Upper lobe of right lung (tissue), 1 donor: ENCODE measurements at regions not wholly inside any gene's neighbourhood (a gene's known extent, or its start where the extent isn't known, plus 50 kb on each side); places are given as distances from the start of the nearest gene placed in this dataset.

Experiments used
- ATAC-seq: fragments of 200-7000 bp; cut with Tn5 transposase; one replicate; pipeline ENCODE4 v1.9.1; 2020; ENCODE audit warnings: mild to moderate bottlenecking, moderate library complexity
- DNase-seq: peaks from one replicate; pipeline ENCODE4 v3.0.0-alpha.2; 2020
- H3K27ac ChIP-seq: fragments of 200-600 bp; one replicate; pipeline ENCODE4 v1.8.0; 2022
- H3K27me3 ChIP-seq: fragments of 200-600 bp; one replicate; pipeline ENCODE4 v1.8.0; 2022; ENCODE audit warnings: mild to moderate bottlenecking
- H3K36me3 ChIP-seq: fragments of 200-600 bp; one replicate; pipeline ENCODE4 v1.8.0; 2022
- H3K4me1 ChIP-seq: fragments of 200-600 bp; one replicate; pipeline ENCODE4 v1.8.0; 2022
- H3K4me3 ChIP-seq: fragments of 200-600 bp; one replicate; pipeline ENCODE4 v1.8.0; 2022; ENCODE audit warnings: mild to moderate bottlenecking
- H3K9me3 ChIP-seq: fragments of 200-600 bp; one replicate; pipeline ENCODE4 v1.8.0; 2022
- intact Hi-C: fragments of 100-400 bp; cut with DNase I; formaldehyde crosslinking; loops from one replicate; pipeline ENCODE4 v1.11.0; 2022
- TF ChIP-seq, protein P1 (sequence below): fragments of 200-600 bp; IDR thresholded peaks from one replicate; pipeline ENCODE4 v1.8.0; 2022; ENCODE audit warnings: antibody characterized with exemption
- donor health status: DM: no; HTN: yes; CAD: no; lungs with severe emphysema.

DNA sequence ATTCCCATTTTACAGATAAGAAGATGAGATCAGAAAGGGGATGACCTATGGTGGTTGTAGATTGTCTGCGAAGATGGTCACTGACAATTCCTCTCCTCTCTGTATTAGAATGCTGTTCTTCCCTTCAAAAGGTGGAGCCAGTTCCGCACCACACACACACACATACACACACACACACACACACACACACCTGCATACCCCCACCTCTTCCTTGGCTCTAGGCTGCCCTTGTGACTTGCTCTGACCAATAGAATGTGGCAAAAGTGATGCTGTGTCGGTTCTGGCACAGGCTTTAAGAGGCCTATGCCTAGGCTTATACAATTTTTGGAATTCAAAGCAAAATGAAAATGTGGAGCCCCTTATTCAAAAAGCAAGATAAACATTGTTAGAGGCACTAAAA lies 88.0 kb downstream of the ZFP36L2 start:
- H3K27ac ChIP-seq: no peak overlapping the region
- intact Hi-C loops: loop anchor here (10.0 kb wide), 1 partner anchor 86 kb away; the partner anchor contains the start of gene ZFP36L2
- no peaks in the 10 kb centered on the region for H3K36me3 ChIP-seq

DNA sequence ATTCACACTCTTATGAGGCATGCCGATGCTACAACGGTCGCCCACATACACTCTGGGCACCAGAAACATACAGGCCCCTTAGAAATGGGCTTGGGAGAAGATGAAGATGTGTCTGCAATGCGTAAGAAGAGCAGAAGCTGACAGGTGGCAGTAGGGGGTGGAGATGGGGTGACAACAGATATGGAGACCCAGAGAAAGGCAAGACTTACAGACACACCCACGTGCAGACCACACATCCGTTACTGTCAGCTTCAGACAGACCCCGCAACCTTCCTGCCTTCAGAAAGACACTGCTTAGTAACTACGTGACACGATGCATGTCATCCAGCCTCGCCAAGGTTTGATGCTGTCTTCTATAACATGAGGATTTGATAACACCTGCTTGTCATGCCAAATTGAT lies 89.5 kb downstream of the ZFP36L2 start:
- Histone ChIP-seq H3K27me3 (no peaks in the 10 kb centered on the region), H3K27ac (peak overlapping the region; percentile 72), H3K4me1 (peaks cover 69% of the 10 kb centered on the region), H3K36me3 (no peaks in the 10 kb centered on the region), H3K4me3 (no peak overlapping the region), H3K9me3 (no peaks in the 10 kb centered on the region)
- intact Hi-C loops: loop anchor here (10.0 kb wide), 1 partner anchor 88 kb away; the partner anchor contains the start of gene ZFP36L2
- DNase-seq (no peak), ATAC-seq (peak; percentile 22)
- TF ChIP-seq, protein P1, sequence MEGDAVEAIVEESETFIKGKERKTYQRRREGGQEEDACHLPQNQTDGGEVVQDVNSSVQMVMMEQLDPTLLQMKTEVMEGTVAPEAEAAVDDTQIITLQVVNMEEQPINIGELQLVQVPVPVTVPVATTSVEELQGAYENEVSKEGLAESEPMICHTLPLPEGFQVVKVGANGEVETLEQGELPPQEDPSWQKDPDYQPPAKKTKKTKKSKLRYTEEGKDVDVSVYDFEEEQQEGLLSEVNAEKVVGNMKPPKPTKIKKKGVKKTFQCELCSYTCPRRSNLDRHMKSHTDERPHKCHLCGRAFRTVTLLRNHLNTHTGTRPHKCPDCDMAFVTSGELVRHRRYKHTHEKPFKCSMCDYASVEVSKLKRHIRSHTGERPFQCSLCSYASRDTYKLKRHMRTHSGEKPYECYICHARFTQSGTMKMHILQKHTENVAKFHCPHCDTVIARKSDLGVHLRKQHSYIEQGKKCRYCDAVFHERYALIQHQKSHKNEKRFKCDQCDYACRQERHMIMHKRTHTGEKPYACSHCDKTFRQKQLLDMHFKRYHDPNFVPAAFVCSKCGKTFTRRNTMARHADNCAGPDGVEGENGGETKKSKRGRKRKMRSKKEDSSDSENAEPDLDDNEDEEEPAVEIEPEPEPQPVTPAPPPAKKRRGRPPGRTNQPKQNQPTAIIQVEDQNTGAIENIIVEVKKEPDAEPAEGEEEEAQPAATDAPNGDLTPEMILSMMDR: no peak

More for the DNA sequence above, 88.0 kb downstream of the ZFP36L2 start:
- Histone ChIP-seq H3K4me1 (peaks cover 55% of the 10 kb centered on the region), H3K9me3 (no peaks in the 10 kb centered on the region), H3K4me3 (no peak overlapping the region), H3K27me3 (no peaks in the 10 kb centered on the region)
- DNase-seq: no peak
- TF ChIP-seq, protein P1: no peak
- ATAC-seq: no peak

DNA sequence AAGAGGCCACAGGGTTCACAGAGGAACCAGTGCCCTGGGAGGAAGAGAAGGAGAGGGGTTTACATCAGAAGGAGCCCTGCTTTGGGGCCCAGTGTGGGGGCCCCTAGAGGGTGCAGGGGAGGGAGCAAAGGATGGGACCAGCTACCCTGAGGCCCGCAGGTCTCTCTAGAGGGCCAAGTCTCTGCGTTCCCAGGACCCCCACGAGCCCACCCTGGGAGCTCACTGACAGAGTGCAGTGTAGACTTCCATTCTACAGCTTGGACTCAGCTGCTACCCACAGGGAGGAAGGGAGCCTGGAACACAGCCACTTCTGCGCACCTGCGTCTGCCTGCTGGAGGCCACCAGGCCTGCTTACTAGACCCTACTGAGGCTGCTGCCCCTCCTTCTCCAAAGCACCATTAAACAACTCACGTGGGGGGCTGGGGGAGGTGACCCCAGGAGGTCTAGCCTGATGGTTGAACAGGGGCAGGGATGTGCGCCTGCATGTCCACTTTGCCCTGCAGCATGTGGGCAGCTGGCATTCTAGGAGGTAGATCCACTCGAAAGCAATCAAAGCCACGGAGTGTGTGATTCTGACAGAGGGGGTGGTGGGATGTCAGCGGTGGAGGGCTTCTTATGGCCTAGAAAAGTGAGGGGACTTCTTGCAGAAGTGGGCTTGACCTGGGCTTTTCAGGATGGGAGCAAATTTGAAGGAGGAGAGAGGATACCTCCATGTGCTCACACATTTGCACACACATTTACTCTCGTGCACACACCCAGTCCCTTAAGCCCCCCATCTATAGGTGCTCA lies 90.2 kb downstream of the ZFP36L2 start:
- TF ChIP-seq, protein P1: no peak

DNA sequence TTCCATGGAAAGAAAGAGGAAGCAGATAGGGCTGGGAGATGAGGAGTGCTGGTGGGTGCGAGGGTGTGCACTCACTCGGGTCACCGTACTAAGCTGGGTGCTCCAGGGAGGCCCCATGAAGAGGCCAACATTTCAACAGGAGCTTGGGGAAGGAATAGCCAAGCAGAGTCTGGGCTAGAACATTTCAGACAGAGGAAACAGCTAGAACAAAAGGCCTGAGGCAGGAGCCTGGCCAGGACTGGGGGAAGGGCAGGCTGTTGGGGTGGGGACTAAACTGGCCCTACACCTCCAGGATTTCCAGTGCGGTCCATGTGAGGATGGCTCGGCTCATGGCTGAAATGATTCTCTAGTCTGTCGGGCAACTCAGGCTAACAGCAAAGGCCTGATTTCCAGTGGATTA lies 90.8 kb downstream of the ZFP36L2 start:
- DNase-seq: peak; percentile 54
- peaks cover 76% of the 10 kb centered on the region for H3K4me1 ChIP-seq
- no peak for ATAC-seq
- no peaks in the 10 kb centered on the region for H3K9me3 ChIP-seq
- no peak overlapping the region for H3K4me3 ChIP-seq
- H3K36me3 ChIP-seq: no peaks in the 10 kb centered on the region
- TF ChIP-seq, protein P1: no peak
- H3K27ac ChIP-seq: peak overlapping the region; percentile 78
- H3K27me3 ChIP-seq: no peaks in the 10 kb centered on the region
- intact Hi-C loops: loop anchor here (10.0 kb wide), 1 partner anchor 89 kb away; the partner anchor contains the start of gene ZFP36L2

More for the DNA sequence above, 90.2 kb downstream of the ZFP36L2 start:
- Histone ChIP-seq H3K27ac (peak overlapping the region; percentile 78), H3K4me3 (no peak overlapping the region), H3K9me3 (no peaks in the 10 kb centered on the region), H3K36me3 (no peaks in the 10 kb centered on the region), H3K4me1 (peaks cover 75% of the 10 kb centered on the region), H3K27me3 (no peaks in the 10 kb centered on the region)
- peak; percentile 43 for DNase-seq
- intact Hi-C loops: loop anchor here (10.0 kb wide), 1 partner anchor 89 kb away; the partner anchor contains the start of gene ZFP36L2
- no peak for ATAC-seq

DNA sequence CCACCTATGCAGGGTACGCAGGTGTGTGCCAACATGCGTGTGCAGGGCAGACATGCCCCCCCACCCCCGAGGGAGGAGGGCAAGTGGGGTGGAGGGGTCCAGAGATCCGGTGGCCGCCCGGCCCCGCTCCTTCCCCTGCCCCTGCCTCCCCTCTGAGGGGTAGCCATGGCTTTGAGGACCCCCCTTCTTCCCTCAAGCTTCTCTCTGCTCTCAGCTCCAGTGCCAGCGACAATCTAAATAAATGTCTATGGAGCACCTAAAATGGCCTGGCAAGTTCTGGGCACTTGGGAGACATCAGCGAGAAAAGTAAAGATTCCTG lies 91.9 kb downstream of the ZFP36L2 start:
- H3K4me1 ChIP-seq: peaks cover 76% of the 10 kb centered on the region
- ATAC-seq (no peak), DNase-seq (no peak)
- TF ChIP-seq, protein P1: no peak
- intact Hi-C loops: loop anchor here (10.0 kb wide), 1 partner anchor 90 kb away; the partner anchor contains the start of gene ZFP36L2
- H3K4me3 ChIP-seq: no peak overlapping the region
- no peaks in the 10 kb centered on the region for H3K27me3 ChIP-seq
- H3K36me3 ChIP-seq: no peaks in the 10 kb centered on the region
- peak overlapping the region; percentile 78 for H3K27ac ChIP-seq
- H3K9me3 ChIP-seq: no peaks in the 10 kb centered on the region
